Panc1 (cell line): ENCODE measurements at regions not wholly inside any gene's neighbourhood (a gene's known extent, or its start where the extent isn't known, plus 50 kb on each side); places are given as distances from the start of the nearest gene placed in this dataset.

Experiments
- POLR2AphosphoS5 ChIP-seq: IDR thresholded peaks from 2 replicates; pipeline ENCODE4 v1.6.1; 2012; ENCODE audit warnings: mild to moderate bottlenecking, low read depth, low read length, moderate library complexity
- REST ChIP-seq, 2 experiments: IDR thresholded peaks; 2 replicates each; pipeline ENCODE4 v1.6.1; 2011 to 2012; ENCODE audit warnings: low read depth in 2 of 2, control low read depth in 1 of 2, low read length in 1 of 2, mild to moderate bottlenecking in 1 of 2, moderate library complexity in 1 of 2; ENCODE audit not compliant: insufficient read depth in 1 of 2
- TCF7L2 ChIP-seq: IDR thresholded peaks from 2 replicates; pipeline ENCODE4 v1.6.1; 2011; ENCODE audit warnings: mild to moderate bottlenecking, low read depth, low read length, inconsistent platforms
- TF ChIP-seq, protein P1 (sequence below): fragments of 450-650 bp; IDR thresholded peaks from 2 replicates; pipeline ENCODE4 v1.5.1; 2017; ENCODE audit warnings: mild to moderate bottlenecking

- TF ChIP-seq, protein P1, sequence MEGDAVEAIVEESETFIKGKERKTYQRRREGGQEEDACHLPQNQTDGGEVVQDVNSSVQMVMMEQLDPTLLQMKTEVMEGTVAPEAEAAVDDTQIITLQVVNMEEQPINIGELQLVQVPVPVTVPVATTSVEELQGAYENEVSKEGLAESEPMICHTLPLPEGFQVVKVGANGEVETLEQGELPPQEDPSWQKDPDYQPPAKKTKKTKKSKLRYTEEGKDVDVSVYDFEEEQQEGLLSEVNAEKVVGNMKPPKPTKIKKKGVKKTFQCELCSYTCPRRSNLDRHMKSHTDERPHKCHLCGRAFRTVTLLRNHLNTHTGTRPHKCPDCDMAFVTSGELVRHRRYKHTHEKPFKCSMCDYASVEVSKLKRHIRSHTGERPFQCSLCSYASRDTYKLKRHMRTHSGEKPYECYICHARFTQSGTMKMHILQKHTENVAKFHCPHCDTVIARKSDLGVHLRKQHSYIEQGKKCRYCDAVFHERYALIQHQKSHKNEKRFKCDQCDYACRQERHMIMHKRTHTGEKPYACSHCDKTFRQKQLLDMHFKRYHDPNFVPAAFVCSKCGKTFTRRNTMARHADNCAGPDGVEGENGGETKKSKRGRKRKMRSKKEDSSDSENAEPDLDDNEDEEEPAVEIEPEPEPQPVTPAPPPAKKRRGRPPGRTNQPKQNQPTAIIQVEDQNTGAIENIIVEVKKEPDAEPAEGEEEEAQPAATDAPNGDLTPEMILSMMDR, result no peak
- TF ChIP-seq POLR2AphosphoS5 (no peak), REST (IDR thresholded peaks at IDR 0.05; ENCODE audit: insufficient read depth in 1 of 2, low read depth in 2 of 2, low read length in 1 of 2) (no peak), TCF7L2 (no peak)
Observed at GRCh38 chr21:9767592-9768375, 753.6 kb upstream of the TPTE start.
